ENCODE measurements at regions not wholly inside any gene's neighbourhood (a gene's known extent, or its start where the extent isn't known, plus 50 kb on each side); places are given as distances from the start of the nearest gene placed in this dataset.

DNA sequence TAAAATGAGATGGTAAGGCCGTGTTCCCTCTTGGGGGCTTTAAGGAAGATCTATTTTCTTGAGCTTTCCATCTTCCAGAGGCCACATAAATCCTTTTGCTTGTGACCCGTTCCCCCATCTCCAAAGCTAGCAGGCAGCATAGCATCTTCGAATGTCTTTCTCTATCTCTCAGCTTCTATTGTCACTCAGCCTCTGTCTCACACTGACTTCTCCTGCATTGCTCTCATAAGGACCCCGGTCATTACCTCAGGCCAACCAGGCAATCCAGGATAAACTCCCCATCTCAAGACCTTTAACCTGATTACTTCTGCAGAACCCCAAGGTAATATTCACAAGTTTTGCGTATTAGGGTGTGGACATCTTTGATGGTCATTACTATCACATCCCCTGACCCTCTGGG lies 250.3 kb upstream of the SOX2 start:
- no peak for TF ChIP-seq CTCF (conservative IDR thresholded peaks at IDR 0.05; ENCODE audit: low read depth, low read length)
- no peak for TF ChIP-seq EZH2 (IDR thresholded peaks at IDR 0.05; ENCODE audit: borderline replicate concordance, low read depth, low read length, poor library complexity, severe bottlenecking)

Data from A673 (cell line).